ENCODE measurements at regions not wholly inside any gene's neighbourhood (a gene's known extent, or its start where the extent isn't known, plus 50 kb on each side); places are given as distances from the start of the nearest gene placed in this dataset.
"Not testable (repeated sequence)": the region's sequence is repeated elsewhere in the genome, so short reads cannot be mapped to it uniquely, and the experiment has no call there.

DNA sequence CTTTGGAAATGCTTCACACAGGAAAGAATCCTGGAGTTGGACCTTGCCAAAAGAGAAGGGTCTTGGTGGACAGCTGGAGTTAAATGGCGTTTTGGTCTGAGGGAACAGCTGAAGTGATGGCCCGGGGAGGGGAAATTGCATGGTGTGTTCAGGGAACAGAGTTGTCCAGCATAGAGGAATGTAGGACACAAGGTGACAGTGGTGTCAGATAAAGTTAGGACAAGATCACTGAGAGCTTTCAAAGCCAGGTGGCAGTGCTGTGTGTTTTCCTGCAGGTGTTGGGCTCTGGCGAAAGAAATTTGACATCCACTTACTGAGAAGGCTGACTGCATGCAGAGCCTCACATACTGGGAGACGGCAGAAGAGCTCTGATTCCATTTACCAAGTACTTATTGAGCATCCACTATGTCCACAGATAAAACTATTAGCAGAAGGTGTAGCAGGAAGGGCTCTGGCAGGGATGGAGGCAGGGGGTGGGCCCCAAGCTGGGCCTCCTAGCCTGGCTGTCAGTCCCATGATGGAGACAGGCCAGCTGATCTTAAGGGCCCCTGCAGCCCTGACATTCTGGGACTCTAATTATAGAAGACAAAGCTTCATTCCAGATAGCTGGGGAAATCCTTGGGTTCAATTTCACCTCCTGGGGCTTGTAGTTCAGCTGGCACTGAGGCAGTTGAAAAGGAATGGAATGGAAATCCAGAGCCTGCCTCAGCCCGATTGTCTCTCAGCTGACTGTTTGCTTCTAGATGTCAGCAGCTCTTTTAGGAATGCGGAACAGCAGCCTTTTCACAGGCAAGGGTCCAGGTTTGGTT lies 150.2 kb upstream of the MAMLD1 start:
- H3K4me3 ChIP-seq (ENCODE audit: low read depth, low read length) = no peak overlapping the region
- TF ChIP-seq, protein P1, sequence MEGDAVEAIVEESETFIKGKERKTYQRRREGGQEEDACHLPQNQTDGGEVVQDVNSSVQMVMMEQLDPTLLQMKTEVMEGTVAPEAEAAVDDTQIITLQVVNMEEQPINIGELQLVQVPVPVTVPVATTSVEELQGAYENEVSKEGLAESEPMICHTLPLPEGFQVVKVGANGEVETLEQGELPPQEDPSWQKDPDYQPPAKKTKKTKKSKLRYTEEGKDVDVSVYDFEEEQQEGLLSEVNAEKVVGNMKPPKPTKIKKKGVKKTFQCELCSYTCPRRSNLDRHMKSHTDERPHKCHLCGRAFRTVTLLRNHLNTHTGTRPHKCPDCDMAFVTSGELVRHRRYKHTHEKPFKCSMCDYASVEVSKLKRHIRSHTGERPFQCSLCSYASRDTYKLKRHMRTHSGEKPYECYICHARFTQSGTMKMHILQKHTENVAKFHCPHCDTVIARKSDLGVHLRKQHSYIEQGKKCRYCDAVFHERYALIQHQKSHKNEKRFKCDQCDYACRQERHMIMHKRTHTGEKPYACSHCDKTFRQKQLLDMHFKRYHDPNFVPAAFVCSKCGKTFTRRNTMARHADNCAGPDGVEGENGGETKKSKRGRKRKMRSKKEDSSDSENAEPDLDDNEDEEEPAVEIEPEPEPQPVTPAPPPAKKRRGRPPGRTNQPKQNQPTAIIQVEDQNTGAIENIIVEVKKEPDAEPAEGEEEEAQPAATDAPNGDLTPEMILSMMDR (IDR thresholded peaks at IDR 0.05; ENCODE audit: low read depth, low read length, missing control alignments) = no peak
- no peak for DNase-seq (ENCODE audit: low read depth)

DNA sequence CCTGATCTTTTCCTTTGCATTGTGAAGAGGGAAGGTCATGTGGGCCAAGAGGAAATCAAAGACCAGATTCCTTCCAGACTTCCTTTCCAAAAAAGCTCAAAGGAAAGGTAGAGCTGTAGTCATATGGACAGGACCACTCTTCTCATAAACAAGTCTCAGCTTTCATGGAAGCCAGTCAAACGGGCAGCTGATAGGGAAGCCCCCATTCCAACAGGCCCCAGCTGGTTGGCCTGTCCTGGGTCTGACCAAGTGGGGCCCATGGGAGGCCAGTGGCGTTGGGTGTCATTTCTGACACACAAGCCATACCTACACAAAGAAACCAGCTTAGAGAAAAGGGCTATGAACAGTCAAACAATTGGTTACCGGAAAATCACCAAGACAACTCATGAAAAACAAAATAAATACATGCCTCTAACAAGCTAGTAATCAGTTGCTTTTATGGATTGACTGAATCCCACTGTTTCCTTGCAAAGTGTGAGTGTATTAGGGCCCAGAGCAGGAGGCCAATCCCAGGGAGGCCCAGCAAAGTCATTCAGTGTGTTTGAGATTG lies 149.6 kb upstream of the MAMLD1 start:
- TF ChIP-seq, protein P1 (IDR thresholded peaks at IDR 0.05; ENCODE audit: low read depth, low read length, missing control alignments) = no peak
- no peak overlapping the region for H3K4me3 ChIP-seq (ENCODE audit: low read depth, low read length)
- DNase-seq (ENCODE audit: low read depth) = no peak

DNA sequence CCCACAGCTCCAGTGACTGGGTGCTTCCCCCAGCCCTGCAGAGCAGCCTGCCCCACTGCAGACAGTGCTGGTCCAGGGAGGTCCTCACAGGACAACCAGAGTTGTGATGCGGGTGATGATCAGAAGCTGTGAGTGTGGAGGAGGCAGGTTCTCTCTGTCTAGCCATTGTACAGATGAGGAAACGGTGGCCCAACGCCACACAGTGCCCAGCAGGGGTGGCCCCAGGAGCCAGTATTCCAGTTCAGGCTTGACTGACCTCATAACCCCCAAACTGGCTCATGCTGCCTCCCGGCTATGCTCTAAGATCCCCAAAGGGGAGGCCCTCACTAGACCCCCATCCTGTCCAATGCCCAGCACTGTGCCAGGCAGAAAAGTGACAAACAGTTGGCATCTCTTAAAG lies 147.1 kb upstream of the MAMLD1 start:
- H3K4me3 ChIP-seq (ENCODE audit: low read depth, low read length); DNase-seq (ENCODE audit: low read depth): not testable (repeated sequence)

DNA sequence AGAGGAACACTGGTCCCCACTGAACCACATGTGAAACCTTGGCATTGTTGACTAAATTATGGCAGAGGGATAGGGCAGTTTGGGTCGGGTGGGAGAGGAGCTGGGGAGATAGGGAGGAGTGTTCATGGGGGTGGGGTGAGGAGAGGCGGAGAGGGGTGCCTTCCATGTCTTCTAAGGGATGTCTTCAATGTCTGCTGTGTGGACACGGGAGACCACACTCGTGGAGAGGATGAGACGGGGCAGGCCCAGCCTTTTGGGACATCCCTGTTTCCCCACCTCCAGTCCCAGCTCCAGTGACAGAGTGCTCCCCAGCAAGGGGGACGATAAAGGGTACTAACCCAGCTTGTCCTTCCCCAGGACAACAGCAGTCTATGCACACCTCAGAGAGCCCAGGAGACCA lies 146.4 kb upstream of the MAMLD1 start:
- no peak for DNase-seq (ENCODE audit: low read depth)
- no peak overlapping the region for H3K4me3 ChIP-seq (ENCODE audit: low read depth, low read length)
- TF ChIP-seq, protein P1 (IDR thresholded peaks at IDR 0.05; ENCODE audit: low read depth, low read length, missing control alignments) = no peak

DNA sequence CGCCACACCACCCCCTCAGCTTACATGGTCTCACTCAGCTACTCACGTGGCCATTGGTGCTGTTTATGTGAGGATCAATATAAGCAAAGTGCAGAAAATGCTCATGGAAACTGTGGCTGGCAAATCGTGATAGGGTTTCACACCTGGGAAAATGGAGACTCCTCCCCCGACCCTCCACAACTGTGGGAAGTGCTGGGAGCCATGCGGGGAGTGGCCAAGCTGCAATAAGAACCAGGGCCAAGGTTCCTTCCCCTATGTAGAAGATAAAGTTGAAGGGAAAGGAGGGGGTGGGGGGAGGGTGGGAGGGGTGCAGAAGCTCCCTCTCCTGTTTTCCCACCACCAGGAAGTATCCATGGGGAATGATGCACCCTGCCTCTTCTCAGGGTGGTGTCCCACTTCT lies 145.5 kb upstream of the MAMLD1 start:
- TF ChIP-seq, protein P1 (IDR thresholded peaks at IDR 0.05; ENCODE audit: low read depth, low read length, missing control alignments) = no peak
- no peak overlapping the region for H3K4me3 ChIP-seq (ENCODE audit: low read depth, low read length)
- DNase-seq (ENCODE audit: low read depth) = no peak

DNA sequence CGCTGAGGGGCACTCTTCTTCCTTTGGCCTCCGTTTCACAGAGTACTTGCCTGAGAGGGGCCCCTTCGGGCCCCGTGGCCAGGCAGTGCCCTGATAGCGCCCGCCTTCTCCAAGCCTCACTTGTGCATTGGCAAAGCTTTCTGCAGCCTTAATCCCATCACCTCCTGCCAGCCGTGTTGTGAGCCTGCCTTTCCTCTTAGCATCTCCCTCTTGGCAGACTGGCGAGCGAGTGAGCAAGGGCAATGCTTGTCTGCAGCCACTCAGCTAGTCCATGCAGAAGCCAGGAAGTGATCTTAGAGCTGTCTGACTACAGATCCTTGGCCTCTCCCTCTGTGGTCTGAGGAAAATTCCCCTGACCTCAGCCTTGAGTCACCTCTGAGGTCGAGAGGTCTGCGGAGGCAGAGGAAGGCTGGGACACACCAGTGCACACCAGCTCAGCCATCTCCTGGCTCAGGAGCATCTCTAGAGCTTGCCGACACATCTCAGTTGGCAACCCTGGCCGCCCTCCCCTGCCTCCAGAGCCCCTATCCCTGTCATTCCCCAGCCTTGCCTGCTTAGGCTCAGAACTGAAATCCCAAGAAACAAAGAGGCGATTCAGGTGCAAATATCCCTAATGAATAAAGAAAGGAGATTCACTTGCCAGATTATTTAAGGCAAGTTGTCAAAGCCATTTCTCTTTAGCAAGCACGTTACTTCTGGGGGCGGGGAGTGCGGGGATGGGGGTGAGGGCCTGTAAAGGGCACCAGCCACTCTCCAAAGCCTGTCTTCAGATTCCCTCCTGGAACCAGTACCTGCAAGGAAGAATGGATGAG lies 143.5 kb upstream of the MAMLD1 start:
- no peak for DNase-seq (ENCODE audit: low read depth)
- TF ChIP-seq, protein P1 (IDR thresholded peaks at IDR 0.05; ENCODE audit: low read depth, low read length, missing control alignments) = no peak
- H3K4me3 ChIP-seq (ENCODE audit: low read depth, low read length) = no peak overlapping the region

Measured in GM12864 (cell line).